Right lobe of liver (tissue), 4 donors: ENCODE measurements at regions not wholly inside any gene's neighbourhood (a gene's known extent, or its start where the extent isn't known, plus 50 kb on each side); places are given as distances from the start of the nearest gene placed in this dataset.

Experiments used
- CTCF ChIP-seq, 4 donors: fragments of 200-600 bp in 3 of 4; fragments of 450-650 bp in 1 of 4; IDR thresholded peaks; one replicate each; pipeline versions ENCODE4 v1.5.1 to v1.8.0; 2016 to 2022; ENCODE audit warnings: antibody characterized with exemption in 4 of 4, mild to moderate bottlenecking in 2 of 4
- POLR2A ChIP-seq: fragments of 450-650 bp; IDR thresholded peaks from one replicate; pipeline ENCODE4 v1.6.1; 2017; ENCODE audit warnings: antibody characterized with exemption, mild to moderate bottlenecking
- donor health status: DM: no; HTN: no; CAD: no.
- donor health status: DM: no; HTN: no; CAD: no.
- donor health status: DM: no; HTN: yes; CAD: no.

- no peak for TF ChIP-seq CTCF (IDR thresholded peaks at IDR 0.05)
- no peak for TF ChIP-seq POLR2A
These were observed 147.8 kb downstream of the SLITRK6 start for GRCh38 chr13:85651440-85651839.
